IMR-90 (cell line): ENCODE measurements at regions not wholly inside any gene's neighbourhood (a gene's known extent, or its start where the extent isn't known, plus 50 kb on each side); places are given as distances from the start of the nearest gene placed in this dataset.
A peak's percentile ranks its signal among the peaks of the same experiment; 100 is the strongest.

Experiments used
- ATAC-seq: fragments of 200-7000 bp; cut with Tn5 transposase; 2 replicates; pipeline ENCODE4 v1.9.1; 2020; ENCODE audit warnings: low read depth, mild to moderate bottlenecking, moderate library complexity
- BruUV-seq: library from RNA; stranded (reverse); fragments of 400-500 nt; replicated peaks from 2 replicates; lab custom pipeline; 2021; lab: Mats Ljungman, UMichigan
- CTCF ChIA-PET: fragments of 300-600 bp; formaldehyde crosslinking; extraction: SDS; loops from one replicate; lab custom pipeline; 2021; ENCODE audit warnings: antibody characterized with exemption; lab: Yijun Ruan, JAX
- POLR2A ChIA-PET: fragments of 300-600 bp; sonication (Branson Sonifier 250); formaldehyde crosslinking; loops from one replicate; lab custom pipeline; 2022; ENCODE audit warnings: antibody characterized with exemption; ENCODE audit not compliant: unreplicated experiment; lab: Charles Lee
- DNase-seq: peaks from one replicate; pipeline ENCODE4 v3.0.0; 2013
- H2AFZ ChIP-seq: replicated peaks from 2 replicates; pipeline ENCODE3; 2013; ENCODE audit warnings: low read length, mild to moderate bottlenecking; ENCODE audit not compliant: poor library complexity
- H2AK5ac ChIP-seq: 2 replicates; pipeline ENCODE4 v1.6.1; 2013; ENCODE audit warnings: low read depth, low read length, inconsistent platforms
- H2AK9ac ChIP-seq: replicated peaks from 2 replicates; pipeline ENCODE3; 2013; ENCODE audit warnings: mild to moderate bottlenecking, low read depth, low read length, moderate library complexity; ENCODE audit not compliant: poor library complexity
- H2BK120ac ChIP-seq: 2 replicates; pipeline ENCODE4 v1.6.1; 2013; ENCODE audit warnings: low read depth, low read length, inconsistent platforms
- H2BK15ac ChIP-seq: 3 replicates; pipeline ENCODE4 v1.6.1; 2013; ENCODE audit warnings: low read depth, low read length, inconsistent platforms
- H2BK20ac ChIP-seq: 2 replicates; pipeline ENCODE4 v1.6.1; 2013; ENCODE audit warnings: low read depth, mild to moderate bottlenecking, inconsistent platforms, low read length, moderate library complexity
- H2BK5ac ChIP-seq: 2 replicates; pipeline ENCODE4 v1.6.1; 2013; ENCODE audit warnings: mild to moderate bottlenecking, low read depth, low read length, inconsistent platforms; ENCODE audit not compliant: poor library complexity, severe bottlenecking
- H3K14ac ChIP-seq: replicated peaks from 2 replicates; pipeline ENCODE4 v1.6.1; 2013; ENCODE audit warnings: low read depth, low read length, inconsistent platforms
- H3K18ac ChIP-seq: 2 replicates; pipeline ENCODE4 v1.6.1; 2013; ENCODE audit warnings: low read depth, low read length, control low read depth
- H3K23ac ChIP-seq: 2 replicates; pipeline ENCODE4 v1.6.1; 2013; ENCODE audit warnings: low read depth, low read length, inconsistent platforms
- H3K27ac ChIP-seq: 2 replicates; pipeline ENCODE4 v1.5.1; 2013; ENCODE audit warnings: mild to moderate bottlenecking, control low read depth, low read length; ENCODE audit not compliant: insufficient read depth
- H3K27me3 ChIP-seq: 2 replicates; pipeline ENCODE4 v1.6.1; 2013; ENCODE audit warnings: low read length; ENCODE audit not compliant: control insufficient read depth, insufficient read depth
- H3K36me3 ChIP-seq: 2 replicates; pipeline ENCODE4 v1.6.1; 2013; ENCODE audit warnings: low read length, mixed read lengths; ENCODE audit not compliant: control insufficient read depth, insufficient read depth
- H3K4ac ChIP-seq: 2 replicates; pipeline ENCODE4 v1.6.1; 2013; ENCODE audit warnings: low read depth, low read length, inconsistent platforms
- H3K4me1 ChIP-seq: 2 replicates; pipeline ENCODE4 v1.6.1; 2013; ENCODE audit warnings: low read length, mixed read lengths; ENCODE audit not compliant: control insufficient read depth, insufficient read depth
- H3K4me2 ChIP-seq: 2 replicates; pipeline ENCODE4 v1.6.1; 2013; ENCODE audit warnings: low read depth, mild to moderate bottlenecking, control low read depth, low read length, moderate library complexity
- H3K4me3 ChIP-seq: 2 replicates; pipeline ENCODE4 v1.5.1; 2013; ENCODE audit warnings: low read depth, mild to moderate bottlenecking, control low read depth, low read length, moderate library complexity; ENCODE audit not compliant: insufficient read depth
- H3K56ac ChIP-seq: 2 replicates; pipeline ENCODE4 v1.6.1; 2013; ENCODE audit warnings: low read length, inconsistent platforms; ENCODE audit not compliant: insufficient read depth; ENCODE audit errors: extremely low read depth
- H3K79me1 ChIP-seq, 2 experiments: 2 replicates each; pipeline ENCODE4 v1.6.1; 2013; ENCODE audit warnings: low read length in 2 of 2, inconsistent platforms in 1 of 2, low read depth in 1 of 2
- H3K9ac ChIP-seq: 2 replicates; pipeline ENCODE4 v1.6.1; 2013; ENCODE audit warnings: low read depth, low read length, control low read depth
- H3K9me1 ChIP-seq: 2 replicates; pipeline ENCODE4 v1.6.1; 2013; ENCODE audit warnings: low read length, inconsistent platforms; ENCODE audit not compliant: insufficient read depth
- H3K9me3 ChIP-seq: 2 replicates; pipeline ENCODE4 v1.6.1; 2013; ENCODE audit warnings: low read length; ENCODE audit not compliant: control insufficient read depth, insufficient read depth
- H4K20me1 ChIP-seq: 2 replicates; pipeline ENCODE4 v1.6.1; 2013; ENCODE audit warnings: low read length, inconsistent platforms; ENCODE audit not compliant: insufficient read depth
- H4K5ac ChIP-seq: 2 replicates; pipeline ENCODE4 v1.6.1; 2013; ENCODE audit warnings: mild to moderate bottlenecking, low read depth, low read length, control low read depth
- H4K8ac ChIP-seq, 2 experiments: 2 replicates each; pipeline ENCODE4 v1.6.1; 2013; ENCODE audit warnings: low read depth in 2 of 2, low read length in 2 of 2, control low read depth in 1 of 2, inconsistent platforms in 1 of 2
- H4K91ac ChIP-seq: 2 replicates; pipeline ENCODE4 v1.6.1; 2013; ENCODE audit warnings: low read depth, low read length, inconsistent platforms; ENCODE audit not compliant: insufficient read depth
- CEBPB ChIP-seq: IDR thresholded peaks from 2 replicates; pipeline ENCODE4 v1.6.1; 2012; ENCODE audit warnings: low read depth, low read length, improper control_type of control experiment
- MAZ ChIP-seq: IDR thresholded peaks from 2 replicates; pipeline ENCODE4 v1.6.1; 2012; ENCODE audit warnings: low read depth, mild to moderate bottlenecking, low read length, improper control_type of control experiment, moderate library complexity, borderline replicate concordance
- POLR2A ChIP-seq: IDR thresholded peaks from 2 replicates; pipeline ENCODE4 v1.6.1; 2012; ENCODE audit warnings: mild to moderate bottlenecking, low read depth, low read length
- RAD21 ChIP-seq: IDR thresholded peaks from 2 replicates; pipeline ENCODE4 v1.6.1; 2012; ENCODE audit warnings: low read length, improper control_type of control experiment
- dilution Hi-C: fragments of 300-500 bp; cut with HindIII; formaldehyde crosslinking; loops from one replicate; pipeline ENCODE4 v1.14.3; 2018; ENCODE audit warnings: low sequenced_read_pairs; ENCODE audit not compliant: unreplicated experiment
- in situ Hi-C: fragments of 300-500 bp; cut with MboI; formaldehyde crosslinking; loops from 3 replicates; pipeline ENCODE4 v1.14.3; 2019; ENCODE audit warnings: low sequenced_read_pairs, inconsistent platforms, mixed read lengths
- intact Hi-C: fragments of 100-400 bp; cut with micrococcal nuclease; formaldehyde crosslinking; loops from 2 replicates; pipeline ENCODE4 v1.10.0; 2022

DNA sequence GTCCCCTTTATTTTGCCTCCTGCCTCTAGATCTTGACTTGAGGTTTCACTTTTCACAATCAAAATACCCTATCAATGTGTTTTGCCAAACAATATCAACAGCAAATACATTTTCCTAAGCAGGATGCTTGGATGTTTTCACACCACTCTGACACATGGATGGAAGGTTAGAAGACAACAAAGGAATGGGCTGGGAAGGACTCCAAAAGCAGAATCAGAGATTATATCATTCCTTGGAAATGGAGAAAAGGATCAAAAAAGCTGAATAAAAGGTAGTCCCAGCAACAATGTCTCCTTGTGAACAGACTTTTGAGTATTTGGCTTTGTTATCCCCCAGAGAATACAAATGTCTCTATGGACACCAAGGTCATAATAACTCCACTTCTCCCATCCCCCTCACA is 170.8 kb downstream of the ETAA1 start:
- Histone ChIP-seq H3K27ac (no peak overlapping the region), H4K91ac (no peak overlapping the region; the same call in 1 of the 2 replicates), H2BK15ac (0 out of 3 replicates have a peak overlapping the region, but pooled peaks have one; percentile 9), H3K4me2 (no peak overlapping the region), H4K20me1 (no peaks in the 10 kb centered on the region), H3K9me3 (no peaks in the 10 kb centered on the region), H3K4me3 (no peak overlapping the region), H3K14ac (no peak overlapping the region), H2AFZ (no peak overlapping the region), H3K27me3 (no peaks in the 10 kb centered on the region), H2AK9ac (no peak overlapping the region), H3K23ac (no peak overlapping the region), H4K8ac (no peak overlapping the region; a peak in 1 of 4 replicates), H2AK5ac (0 out of 2 replicates have a peak overlapping the region, but pooled peaks have one; percentile 77), H3K4ac (peak overlapping the region; percentile 19; the same call in 1 of the 2 replicates), H4K5ac (no peak overlapping the region), H3K18ac (no peak overlapping the region; the same call in 1 of the 2 replicates), H2BK120ac (0 out of 2 replicates have a peak overlapping the region, but pooled peaks have one; percentile 25), H3K4me1 (peaks cover 21% of the 10 kb centered on the region), H3K56ac (no peak overlapping the region), H3K9ac (no peak overlapping the region), H3K79me1 (peaks cover 0 to 9% of the 10 kb centered on the region in 2 experiments; a peak in 1 of 4 replicates), H2BK5ac (peak overlapping the region; percentile 8), H2BK20ac (0 out of 2 replicates have a peak overlapping the region, but pooled peaks have one; percentile 3), H3K9me1 (peaks cover 14% of the 10 kb centered on the region), H3K36me3 (no peaks in the 10 kb centered on the region)
- CTCF ChIA-PET = no interaction called here
- BruUV-seq = no TSS peak
- POLR2A ChIA-PET = no interaction called here
- no peak for TF ChIP-seq MAZ
- no peak for TF ChIP-seq RAD21
- no peak for TF ChIP-seq CEBPB
- no peak for TF ChIP-seq POLR2A
- in situ Hi-C loops = no loop called here
- intact Hi-C loops = no loop called here
- dilution Hi-C loops = no loop called here
- ATAC-seq (no peak), DNase-seq (peak; percentile 63)
